ENCODE measurements at regions not wholly inside any gene's neighbourhood (a gene's known extent, or its start where the extent isn't known, plus 50 kb on each side); places are given as distances from the start of the nearest gene placed in this dataset.

DNA sequence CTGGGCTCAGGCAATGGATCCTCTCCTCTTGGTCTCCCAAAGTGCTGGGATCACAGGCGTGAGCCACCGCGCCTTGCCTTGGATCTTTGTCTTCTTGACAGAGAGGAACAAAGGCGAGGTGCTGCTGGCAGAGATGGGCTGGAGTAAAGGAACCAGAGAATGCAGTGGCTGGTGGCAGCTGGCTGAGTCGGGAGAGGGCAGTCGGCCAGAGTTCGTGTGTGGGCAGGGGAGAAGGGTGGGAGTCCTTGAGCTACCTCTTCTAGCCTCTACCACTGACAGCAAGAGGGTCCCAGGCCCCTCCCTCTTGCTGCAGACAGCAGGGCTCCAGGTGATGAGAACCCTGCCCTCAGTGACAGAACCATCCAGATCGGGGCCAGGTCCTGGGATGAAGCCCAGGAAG, 86.2 kb upstream of the LINC01488 start:
- no peak overlapping the region for H3K23ac ChIP-seq (ENCODE audit: insufficient read length, low read depth, low read length)
- no peaks in the 10 kb centered on the region for H3K79me1 ChIP-seq (ENCODE audit: insufficient read depth, low read depth, low read length, poor library complexity, severe bottlenecking)
- no peak overlapping the region for H2AFZ ChIP-seq (ENCODE audit: low read length)
- H3K4ac ChIP-seq (ENCODE audit: low read depth, low read length), result no peak overlapping the region
- no peaks in the 10 kb centered on the region for H3K4me1 ChIP-seq (ENCODE audit: insufficient read depth, low read length)
- no peak overlapping the region for H2BK12ac ChIP-seq (ENCODE audit: insufficient read length, low read depth, low read length)
- Mint-ChIP-seq H3K4me3 (no peak overlapping the region), H3K27ac (0 out of 7 replicates have a peak overlapping the region, but pooled peaks of 1 of the 3 experiments have one; percentile 40), H3K27me3 (ENCODE audit: low read depth) (peaks cover 4% of the 10 kb centered on the region), H3K4me1 (peaks cover 2 to 8% of the 10 kb centered on the region in 2 experiments; a peak in 3 of 4 replicates), H3K9me3 (peaks cover 20% of the 10 kb centered on the region in 2 experiments), H3K36me3 (ENCODE audit: insufficient read depth in 1 of 3, low read depth in 3 of 3) (peaks cover 2 to 15% (median 7%) of the 10 kb centered on the region in 3 experiments; a peak in 6 of 7 replicates)
- H3K9ac ChIP-seq (ENCODE audit: extremely low read depth, insufficient read length, low read length), result no peak overlapping the region
- H3K56ac ChIP-seq (ENCODE audit: insufficient read length, low read depth, low read length), result no peak overlapping the region
- no peaks in the 10 kb centered on the region for H3K79me2 ChIP-seq (ENCODE audit: insufficient read depth, low read length)
- no peaks in the 10 kb centered on the region for H3K27me3 ChIP-seq (ENCODE audit: insufficient read depth, low read length)
- no peak overlapping the region for H3K4me2 ChIP-seq (ENCODE audit: insufficient read depth, insufficient read length, low read length)
- TF ChIP-seq CTCF (conservative IDR thresholded peaks at IDR 0.05), result no peak
- H2BK5ac ChIP-seq (ENCODE audit: insufficient read length, low read length), result no peak overlapping the region
- no CpG with 5 or more reads among the region's 8 CpGs for WGBS (ENCODE audit: extremely low coverage, insufficient read length, low lambda C conversion rate)
- no peaks in the 10 kb centered on the region for H4K20me1 ChIP-seq (ENCODE audit: control insufficient read depth, insufficient read depth, insufficient read length)
- peaks cover 5% of the 10 kb centered on the region for H3K9me3 ChIP-seq (ENCODE audit: control insufficient read depth, low read depth, low read length)
- no peak overlapping the region for H3K27ac ChIP-seq (ENCODE audit: insufficient read length, low read depth, low read length)
- H4K8ac ChIP-seq (replicated peaks; ENCODE audit: insufficient read length, low read depth, low read length), result no peak overlapping the region
- H3K18ac ChIP-seq (ENCODE audit: insufficient read length, low read depth, low read length), result no peak overlapping the region
- no peaks in the 10 kb centered on the region for H3K23me2 ChIP-seq (ENCODE audit: insufficient read length, low read depth, low read length, poor library complexity, severe bottlenecking)
- no peak overlapping the region for H3T11ph ChIP-seq (ENCODE audit: low read length)
- no peak overlapping the region for H2BK15ac ChIP-seq (ENCODE audit: low read depth, low read length)
- H3K14ac ChIP-seq (ENCODE audit: insufficient read depth, low read length), result no peak overlapping the region
- H4K91ac ChIP-seq (ENCODE audit: insufficient read length, low read depth, low read length), result no peak overlapping the region
- no peak for DNase-seq
- no peak overlapping the region for H2BK120ac ChIP-seq (ENCODE audit: low read depth, low read length, poor library complexity, severe bottlenecking)
- no peak overlapping the region for H2BK20ac ChIP-seq (ENCODE audit: low read depth, low read length, poor library complexity, severe bottlenecking)
- H4K5ac ChIP-seq (ENCODE audit: insufficient read length, low read depth, low read length), result no peak overlapping the region
- no peak overlapping the region for H2AK5ac ChIP-seq (ENCODE audit: insufficient read length, low read length)

All from H9 (cell line).